ENCODE measurements at regions not wholly inside any gene's neighbourhood (a gene's known extent, or its start where the extent isn't known, plus 50 kb on each side); places are given as distances from the start of the nearest gene placed in this dataset.

- TF ChIP-seq CTCF (IDR thresholded peaks at IDR 0.05) (no peak), EP300 (IDR thresholded peaks at IDR 0.05) (no peak), POLR2A (IDR thresholded peaks at IDR 0.05) (no peak)
These were observed 151.9 kb downstream of the MACROH2A1 start for GRCh38 chr5:135246923-135247795.
